ENCODE measurements at regions not wholly inside any gene's neighbourhood (a gene's known extent, or its start where the extent isn't known, plus 50 kb on each side); places are given as distances from the start of the nearest gene placed in this dataset.
"Not testable (repeated sequence)": the region's sequence is repeated elsewhere in the genome, so short reads cannot be mapped to it uniquely, and the experiment has no call there.

- no peak for DNase-seq
Observed at GRCh38 chr19:27894906-27895754, 1317.8 kb downstream of the UQCRFS1 start.

- no peak for DNase-seq
Observed at GRCh38 chr19:27892500-27892899, 1320.5 kb downstream of the UQCRFS1 start.

GRCh38 chr19:27891411-27891810 lies 1321.5 kb downstream of the UQCRFS1 start:
- DNase-seq, result no peak

GRCh38 chr19:27890696-27891095 lies 1322.3 kb downstream of the UQCRFS1 start:
- no peak for DNase-seq

GRCh38 chr19:27890206-27890605 lies 1322.7 kb downstream of the UQCRFS1 start:
- no peak for DNase-seq

GRCh38 chr19:27889156-27889555 lies 1323.8 kb downstream of the UQCRFS1 start:
- DNase-seq, result no peak

- DNase-seq, result no peak
Observed at GRCh38 chr19:27887946-27888345, 1325.0 kb downstream of the UQCRFS1 start.

GRCh38 chr19:27885359-27885758 lies 1327.6 kb downstream of the UQCRFS1 start:
- DNase-seq, result no peak

- no peak for DNase-seq
Observed at GRCh38 chr19:27884376-27884775, 1328.6 kb downstream of the UQCRFS1 start.

- DNase-seq, result no peak
Observed at GRCh38 chr19:27881213-27881612, 1331.7 kb downstream of the UQCRFS1 start.

- no peak for DNase-seq
Observed at GRCh38 chr19:27876976-27877512, 1335.9 kb downstream of the UQCRFS1 start.

GRCh38 chr19:27876489-27876888 lies 1336.5 kb downstream of the UQCRFS1 start:
- DNase-seq, result no peak

- no peak for DNase-seq
Observed at GRCh38 chr19:27872370-27872769, 1340.6 kb downstream of the UQCRFS1 start.

GRCh38 chr19:27870293-27870692 lies 1342.7 kb downstream of the UQCRFS1 start:
- DNase-seq, result no peak

- DNase-seq, result no peak
Observed at GRCh38 chr19:27868007-27868406, 1344.9 kb downstream of the UQCRFS1 start.

GRCh38 chr19:27865927-27866777 lies 1346.8 kb downstream of the UQCRFS1 start:
- no peak for DNase-seq

GRCh38 chr19:27861411-27861975 lies 1351.5 kb downstream of the UQCRFS1 start:
- DNase-seq, result no peak

- DNase-seq, result no peak
Observed at GRCh38 chr19:27860309-27860934, 1352.5 kb downstream of the UQCRFS1 start.

GRCh38 chr19:27859689-27860088 lies 1353.3 kb downstream of the UQCRFS1 start:
- DNase-seq, result no peak

GRCh38 chr19:27858981-27859581 lies 1353.9 kb downstream of the UQCRFS1 start:
- DNase-seq, result no peak

- not testable (repeated sequence) for DNase-seq
Observed at GRCh38 chr19:27852931-27853330, 1360.0 kb downstream of the UQCRFS1 start.

GRCh38 chr19:27851543-27852060 lies 1361.3 kb downstream of the UQCRFS1 start:
- DNase-seq, result no peak
